Esophagus muscularis mucosa (tissue), 4 donors: ENCODE measurements at regions not wholly inside any gene's neighbourhood (a gene's known extent, or its start where the extent isn't known, plus 50 kb on each side); places are given as distances from the start of the nearest gene placed in this dataset.

ENCODE experiments used
- DNase-seq: peaks from one replicate; pipeline ENCODE4 v3.0.0-alpha.2; 2017; ENCODE audit errors: extremely low spot score
- H3K27ac ChIP-seq, 4 donors: fragments of 200-600 bp; sonication (generic); replicated peaks in 1 of 4; 1 replicate in 3 of 4; 2 replicates in 1 of 4; pipeline ENCODE4 v1.5.1; 2016 to 2019; ENCODE audit warnings: mild to moderate bottlenecking in 1 of 4
- H3K27me3 ChIP-seq, 4 donors: fragments of 200-600 bp; sonication (generic); one replicate each; pipeline versions ENCODE4 v1.5.1 to v1.6.0; 2016 to 2019
- H3K36me3 ChIP-seq, 4 donors: fragments of 200-600 bp; sonication (generic); one replicate each; pipeline ENCODE4 v1.5.1; 2016 to 2019
- H3K4me1 ChIP-seq, 4 donors: fragments of 200-600 bp; sonication (generic); one replicate each; pipeline ENCODE4 v1.5.1; 2016 to 2019
- H3K4me3 ChIP-seq, 4 donors: fragments of 200-600 bp; sonication (generic); 1 replicate in 2 of 4; 2 replicates in 2 of 4; pipeline ENCODE4 v1.5.1; 2016 to 2019; ENCODE audit warnings: mild to moderate bottlenecking in 4 of 4, moderate library complexity in 1 of 4
- H3K9me3 ChIP-seq, 4 donors: fragments of 200-600 bp; sonication (generic); 1 replicate in 3 of 4; 2 replicates in 1 of 4; pipeline ENCODE4 v1.5.1; 2016 to 2019
- CTCF ChIP-seq, 3 experiments: fragments of 200-600 bp in 2 of 3; fragments of 450-650 bp in 1 of 3; sonication (generic) in 2 of 3; IDR thresholded peaks; one replicate each; pipeline ENCODE4 v1.5.1; 2017 to 2019; ENCODE audit warnings: antibody characterized with exemption in 3 of 3, mild to moderate bottlenecking in 2 of 3, moderate library complexity in 1 of 3
- EP300 ChIP-seq: sonication (generic); formaldehyde crosslinking; IDR thresholded peaks from one replicate; pipeline ENCODE4 v1.6.1; 2017; ENCODE audit warnings: antibody characterized with exemption
- POLR2A ChIP-seq: fragments of 450-650 bp; IDR thresholded peaks from one replicate; pipeline ENCODE4 v1.6.1; 2017; ENCODE audit warnings: antibody characterized with exemption, moderate library complexity, mild to moderate bottlenecking, low read depth
- POLR2AphosphoS5 ChIP-seq, 2 donors: sonication (generic); formaldehyde crosslinking; IDR thresholded peaks; one replicate each; pipeline ENCODE4 v1.6.1; 2017; ENCODE audit warnings: antibody characterized with exemption in 2 of 2
- WGBS: methylation state at CpG from one replicate; pipeline ENCODE4 v1.1.5; 2018; 5-methylcytosine and 5-hydroxymethylcytosine counted together
- intact Hi-C: fragments of 100-400 bp; cut with DNase I; formaldehyde crosslinking; loops from one replicate; pipeline ENCODE4 v1.15.1; 2023

- Histone ChIP-seq H3K9me3 (no peaks in the 10 kb centered on the region), H3K4me1 (no peaks in the 10 kb centered on the region), H3K27me3 (no peaks in the 10 kb centered on the region), H3K27ac (no peak overlapping the region), H3K36me3 (no peaks in the 10 kb centered on the region), H3K4me3 (no peak overlapping the region)
- WGBS, result 100% methylated on average over 1 of the region's 1 CpG
- no peak for DNase-seq
- intact Hi-C loops, result no loop called here
- no peak for TF ChIP-seq CTCF (IDR thresholded peaks at IDR 0.05)
These were observed 136.7 kb upstream of the NBEA start for GRCh38 chr13:34805347-34805746.

- no peaks in the 10 kb centered on the region for H3K4me1 ChIP-seq
- H3K9me3 ChIP-seq, result peaks cover 0 to 9% (median 3%) of the 10 kb centered on the region in 4 donors
- H3K27ac ChIP-seq, result no peak overlapping the region
- intact Hi-C loops, result no loop called here
- H3K27me3 ChIP-seq, result no peaks in the 10 kb centered on the region
- TF ChIP-seq CTCF (IDR thresholded peaks at IDR 0.05), result no peak
- no peak for TF ChIP-seq EP300
- TF ChIP-seq POLR2A, result no peak
- no peak for TF ChIP-seq POLR2AphosphoS5 (IDR thresholded peaks at IDR 0.05)
- no peak overlapping the region for H3K4me3 ChIP-seq
- no peak for DNase-seq
- no peaks in the 10 kb centered on the region for H3K36me3 ChIP-seq
These were observed 133.4 kb upstream of the NBEA start for GRCh38 chr13:34808649-34809048.

- intact Hi-C loops, result no loop called here
- 62% methylated on average over 3 of the region's 3 CpGs for WGBS
- Histone ChIP-seq H3K4me3 (no peak overlapping the region), H3K36me3 (no peaks in the 10 kb centered on the region), H3K9me3 (peaks cover 0 to 9% (median 3%) of the 10 kb centered on the region in 4 donors), H3K27me3 (no peaks in the 10 kb centered on the region), H3K27ac (no peak overlapping the region), H3K4me1 (peaks cover 0 to 4% (median under 1%) of the 10 kb centered on the region in 4 donors)
- DNase-seq, result no peak
- no peak for TF ChIP-seq POLR2AphosphoS5 (IDR thresholded peaks at IDR 0.05)
- TF ChIP-seq CTCF (IDR thresholded peaks at IDR 0.05), result no peak
- no peak for TF ChIP-seq POLR2A
- no peak for TF ChIP-seq EP300
These were observed 131.1 kb upstream of the NBEA start for GRCh38 chr13:34810996-34811395.

- Histone ChIP-seq H3K9me3 (peaks cover 0 to 9% (median 3%) of the 10 kb centered on the region in 4 donors), H3K4me1 (peaks cover 8 to 22% (median 19%) of the 10 kb centered on the region in 4 donors), H3K27me3 (no peaks in the 10 kb centered on the region), H3K4me3 (no peak overlapping the region), H3K36me3 (no peaks in the 10 kb centered on the region), H3K27ac (no peak overlapping the region)
- 65% methylated on average over 2 of the region's 2 CpGs for WGBS
- DNase-seq, result no peak
- intact Hi-C loops, result no loop called here
- TF ChIP-seq POLR2AphosphoS5 (IDR thresholded peaks at IDR 0.05) (no peak), POLR2A (no peak), EP300 (no peak), CTCF (IDR thresholded peaks at IDR 0.05) (no peak)
These were observed 126.5 kb upstream of the NBEA start for GRCh38 chr13:34815526-34815925.

GRCh38 chr13:34816245-34816884 is 125.7 kb upstream of the NBEA start:
- Histone ChIP-seq H3K27ac (peak overlapping the region; percentile 15 to 39 (median 32)), H3K27me3 (no peaks in the 10 kb centered on the region), H3K9me3 (peaks cover 0 to 9% (median 3%) of the 10 kb centered on the region in 4 donors), H3K4me3 (no peak overlapping the region), H3K4me1 (peaks cover 8 to 22% (median 19%) of the 10 kb centered on the region in 4 donors), H3K36me3 (no peaks in the 10 kb centered on the region)
- 18% methylated on average over 2 of the region's 2 CpGs for WGBS
- no peak for TF ChIP-seq POLR2AphosphoS5 (IDR thresholded peaks at IDR 0.05)
- no peak for TF ChIP-seq EP300
- TF ChIP-seq CTCF (IDR thresholded peaks at IDR 0.05), result no peak
- no peak for TF ChIP-seq POLR2A
- intact Hi-C loops, result no loop called here
- no peak for DNase-seq
